Fibroblast of lung (primary cell): ENCODE measurements at regions not wholly inside any gene's neighbourhood (a gene's known extent, or its start where the extent isn't known, plus 50 kb on each side); places are given as distances from the start of the nearest gene placed in this dataset.
A peak's percentile ranks its signal among the peaks of the same experiment; 100 is the strongest.
"Not testable (repeated sequence)": the region's sequence is repeated elsewhere in the genome, so short reads cannot be mapped to it uniquely, and the experiment has no call there.

Experiments
- DNase-seq, 2 donors: peaks; one replicate each; pipeline versions ENCODE4 v3.0.0 to v3.0.0-alpha.2; 2010; ENCODE audit warnings: low read depth in 2 of 2
- H2AFZ ChIP-seq: 2 replicates; pipeline ENCODE4 v1.5.1; 2012; ENCODE audit warnings: low read length, control low read depth, inconsistent platforms
- H3K27ac ChIP-seq: 2 replicates; pipeline ENCODE4 v1.5.1; 2011; ENCODE audit warnings: low read length, control low read depth; ENCODE audit not compliant: insufficient read depth
- H3K27me3 ChIP-seq: 2 replicates; pipeline ENCODE4 v1.5.1; 2011; ENCODE audit warnings: mild to moderate bottlenecking, low read length; ENCODE audit not compliant: control insufficient read depth, insufficient read depth
- H3K36me3 ChIP-seq: 2 replicates; pipeline ENCODE4 v1.5.1; 2011; ENCODE audit warnings: low read length; ENCODE audit not compliant: control insufficient read depth, insufficient read depth
- H3K4me1 ChIP-seq: 2 replicates; pipeline ENCODE4 v1.5.1; 2011; ENCODE audit warnings: low read length; ENCODE audit not compliant: control insufficient read depth, insufficient read depth; ENCODE audit errors: extremely low read depth
- H3K4me2 ChIP-seq: 2 replicates; pipeline ENCODE4 v1.5.1; 2011; ENCODE audit warnings: low read length, control low read depth; ENCODE audit not compliant: insufficient read depth; ENCODE audit errors: extremely low read depth
- H3K4me3 ChIP-seq, 4 experiments: fragments of 200-600 bp in 1 of 4; sonication (generic) in 1 of 4; replicated peaks in 1 of 4; 2 replicates each; pipeline ENCODE4 v1.5.1; 2011 to 2016; ENCODE audit warnings: low read length in 4 of 4, low read depth in 3 of 4, mild to moderate bottlenecking in 3 of 4, control low read depth in 2 of 4, inconsistent platforms in 1 of 4, mixed read lengths in 1 of 4; ENCODE audit not compliant: insufficient read depth in 1 of 4; ENCODE audit errors: control extremely low read depth in 1 of 4
- H3K79me2 ChIP-seq: 2 replicates; pipeline ENCODE4 v1.5.1; 2012; ENCODE audit warnings: mild to moderate bottlenecking, low read length, inconsistent platforms; ENCODE audit not compliant: control insufficient read depth, insufficient read depth
- H3K9ac ChIP-seq: 2 replicates; pipeline ENCODE4 v1.5.1; 2011; ENCODE audit warnings: mild to moderate bottlenecking, low read length, control low read depth; ENCODE audit not compliant: insufficient read depth
- H3K9me3 ChIP-seq: 2 replicates; pipeline ENCODE4 v1.5.1; 2012; ENCODE audit warnings: low read depth, low read length; ENCODE audit not compliant: control insufficient read depth, insufficient read depth
- H4K20me1 ChIP-seq: 2 replicates; pipeline ENCODE4 v1.5.1; 2011; ENCODE audit warnings: low read length; ENCODE audit not compliant: control insufficient read depth, insufficient read depth; ENCODE audit errors: extremely low read depth
- CTCF ChIP-seq, 2 donors: IDR thresholded peaks in 1 of 2; conservative IDR thresholded peaks in 1 of 2; 1 replicate in 1 of 2; 2 replicates in 1 of 2; pipeline ENCODE4 v1.5.1; 2011 to 2012; ENCODE audit warnings: low read length in 2 of 2, control low read depth in 1 of 2, inconsistent platforms in 1 of 2, low read depth in 1 of 2, mild to moderate bottlenecking in 1 of 2
- EZH2 ChIP-seq: IDR thresholded peaks from 2 replicates; pipeline ENCODE4 v1.5.1; 2012; ENCODE audit warnings: low read length, control low read depth, mild to moderate bottlenecking; ENCODE audit errors: missing control alignments

DNA sequence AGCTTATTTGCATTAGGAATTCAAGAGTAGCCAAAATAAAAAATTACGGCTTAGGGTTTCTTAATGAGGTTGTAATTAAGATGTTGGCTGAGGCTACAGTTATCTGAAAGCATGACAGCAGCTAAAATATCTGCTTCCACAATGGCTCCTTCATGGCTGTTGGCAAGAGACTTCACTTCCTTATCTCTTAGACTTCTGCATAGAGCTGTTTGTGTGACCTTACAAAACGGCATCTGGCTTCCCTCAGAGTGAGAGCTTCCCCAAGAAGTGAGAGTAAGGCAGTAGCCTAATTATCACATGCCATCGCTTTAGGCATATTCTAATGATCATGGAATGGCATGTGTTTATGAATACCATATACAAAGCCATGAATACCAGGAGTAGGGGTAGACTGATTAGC is 57.6 kb downstream of the CCDC59 start:
- peak in 1 of 2 donors; percentile 33 for DNase-seq
- Histone ChIP-seq H3K4me1 (no peaks in the 10 kb centered on the region), H3K9ac (no peak overlapping the region), H2AFZ (no peak overlapping the region), H3K27ac (no peak overlapping the region), H3K9me3 (no peaks in the 10 kb centered on the region), H3K36me3 (no peaks in the 10 kb centered on the region), H3K4me2 (no peak overlapping the region), H3K79me2 (no peaks in the 10 kb centered on the region), H4K20me1 (no peaks in the 10 kb centered on the region), H3K4me3 (no peak overlapping the region), H3K27me3 (no peaks in the 10 kb centered on the region)
- TF ChIP-seq EZH2 (no peak), CTCF (conservative IDR thresholded peaks at IDR 0.05 in 1 of 2, IDR thresholded peaks at IDR 0.05 in 1 of 2; ENCODE audit: low read depth in 1 of 2, low read length in 2 of 2) (no peak)

GRCh38 chr12:82299319-82300025 is 58.7 kb downstream of the CCDC59 start:
- DNase-seq = peak in 1 of 2 donors; percentile 94
- no peak overlapping the region for H3K27ac ChIP-seq
- H3K9me3 ChIP-seq = no peaks in the 10 kb centered on the region
- no peaks in the 10 kb centered on the region for H4K20me1 ChIP-seq
- H3K79me2 ChIP-seq = no peaks in the 10 kb centered on the region
- no peaks in the 10 kb centered on the region for H3K27me3 ChIP-seq
- no peaks in the 10 kb centered on the region for H3K4me1 ChIP-seq
- no peaks in the 10 kb centered on the region for H3K36me3 ChIP-seq
- H3K4me2 ChIP-seq = no peak overlapping the region
- no peak for TF ChIP-seq EZH2
- TF ChIP-seq CTCF (conservative IDR thresholded peaks at IDR 0.05 in 1 of 2, IDR thresholded peaks at IDR 0.05 in 1 of 2; ENCODE audit: low read depth in 1 of 2, low read length in 2 of 2) = no peak
- no peak overlapping the region for H3K9ac ChIP-seq
- H3K4me3 ChIP-seq = no peak overlapping the region
- H2AFZ ChIP-seq = no peak overlapping the region

DNA sequence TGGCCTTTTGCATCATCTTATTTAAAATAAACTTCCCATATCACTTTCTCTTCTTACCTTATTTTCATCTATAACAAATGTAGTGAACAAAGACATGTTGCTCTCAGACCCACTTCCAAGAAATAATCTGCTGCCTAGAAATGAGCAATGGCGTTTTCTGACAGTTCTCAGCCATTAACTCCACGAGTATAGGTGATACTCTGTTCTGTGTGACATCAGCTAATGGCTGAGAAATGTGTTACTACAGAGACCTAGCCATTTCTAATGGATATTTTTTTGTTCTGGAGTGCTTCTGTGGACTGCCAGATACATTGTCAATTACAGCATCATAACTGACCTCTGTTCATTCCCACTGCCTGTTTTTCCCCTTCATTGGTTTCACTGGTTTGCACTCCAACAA is 67.8 kb downstream of the CCDC59 start:
- H3K36me3 ChIP-seq = no peaks in the 10 kb centered on the region
- no peaks in the 10 kb centered on the region for H3K27me3 ChIP-seq
- no peak overlapping the region for H3K9ac ChIP-seq
- H2AFZ ChIP-seq = no peak overlapping the region
- H3K4me3 ChIP-seq = no peak overlapping the region
- no peak for DNase-seq
- H4K20me1 ChIP-seq = no peaks in the 10 kb centered on the region
- no peak overlapping the region for H3K4me2 ChIP-seq
- no peaks in the 10 kb centered on the region for H3K4me1 ChIP-seq
- no peak overlapping the region for H3K27ac ChIP-seq
- TF ChIP-seq EZH2 = no peak
- TF ChIP-seq CTCF (conservative IDR thresholded peaks at IDR 0.05 in 1 of 2, IDR thresholded peaks at IDR 0.05 in 1 of 2; ENCODE audit: low read depth in 1 of 2, low read length in 2 of 2) = no peak
- no peaks in the 10 kb centered on the region for H3K9me3 ChIP-seq
- H3K79me2 ChIP-seq = no peaks in the 10 kb centered on the region

GRCh38 chr12:82281335-82281734 is 76.9 kb downstream of the CCDC59 start:
- not testable (repeated sequence) for H3K9ac ChIP-seq, H3K4me2 ChIP-seq, H3K27ac ChIP-seq, H4K20me1 ChIP-seq, H3K4me1 ChIP-seq, H3K27me3 ChIP-seq, H3K79me2 ChIP-seq, H3K4me3 ChIP-seq, H2AFZ ChIP-seq, H3K9me3 ChIP-seq, H3K36me3 ChIP-seq, DNase-seq
